ENCODE measurements at regions not wholly inside any gene's neighbourhood (a gene's known extent, or its start where the extent isn't known, plus 50 kb on each side); places are given as distances from the start of the nearest gene placed in this dataset.
A peak's percentile ranks its signal among the peaks of the same experiment; 100 is the strongest.

GRCh38 chr14:29310210-29310609, 543.6 kb downstream of the FOXG1 start:
- no peak for TF ChIP-seq CTCF (IDR thresholded peaks at IDR 0.05; ENCODE audit: control insufficient read depth, insufficient read depth, low read depth, low read length, missing control alignments)
- no peak overlapping the region for H3K4me3 ChIP-seq (ENCODE audit: control insufficient read depth, low read depth, low read length)
- no peak for DNase-seq (ENCODE audit: low read depth)

GRCh38 chr14:29310757-29311156, 544.2 kb downstream of the FOXG1 start:
- DNase-seq (ENCODE audit: low read depth), result peak; percentile 56
- no peak overlapping the region for H3K4me3 ChIP-seq (ENCODE audit: control insufficient read depth, low read depth, low read length)
- no peak for TF ChIP-seq CTCF (IDR thresholded peaks at IDR 0.05; ENCODE audit: control insufficient read depth, insufficient read depth, low read depth, low read length, missing control alignments)

- no peak for DNase-seq (ENCODE audit: low read depth)
- no peak for TF ChIP-seq CTCF (IDR thresholded peaks at IDR 0.05; ENCODE audit: control insufficient read depth, insufficient read depth, low read depth, low read length, missing control alignments)
- H3K4me3 ChIP-seq (ENCODE audit: control insufficient read depth, low read depth, low read length), result no peak overlapping the region
Observed at GRCh38 chr14:29311983-29312382, 545.4 kb downstream of the FOXG1 start.

- no peak for TF ChIP-seq CTCF (IDR thresholded peaks at IDR 0.05; ENCODE audit: control insufficient read depth, insufficient read depth, low read depth, low read length, missing control alignments)
- no peak for DNase-seq (ENCODE audit: low read depth)
- no peak overlapping the region for H3K4me3 ChIP-seq (ENCODE audit: control insufficient read depth, low read depth, low read length)
Observed at GRCh38 chr14:29316936-29317335, 550.3 kb downstream of the FOXG1 start.

GRCh38 chr14:29317423-29317822, 550.8 kb downstream of the FOXG1 start:
- TF ChIP-seq CTCF (IDR thresholded peaks at IDR 0.05; ENCODE audit: control insufficient read depth, insufficient read depth, low read depth, low read length, missing control alignments), result no peak
- DNase-seq (ENCODE audit: low read depth), result no peak
- no peak overlapping the region for H3K4me3 ChIP-seq (ENCODE audit: control insufficient read depth, low read depth, low read length)

GRCh38 chr14:29320286-29320685, 553.7 kb downstream of the FOXG1 start:
- no peak overlapping the region for H3K4me3 ChIP-seq (ENCODE audit: control insufficient read depth, low read depth, low read length)
- TF ChIP-seq CTCF (IDR thresholded peaks at IDR 0.05; ENCODE audit: control insufficient read depth, insufficient read depth, low read depth, low read length, missing control alignments), result no peak
- no peak for DNase-seq (ENCODE audit: low read depth)

GRCh38 chr14:29321646-29322045, 555.1 kb downstream of the FOXG1 start:
- no peak overlapping the region for H3K4me3 ChIP-seq (ENCODE audit: control insufficient read depth, low read depth, low read length)
- DNase-seq (ENCODE audit: low read depth), result peak; percentile 10
- TF ChIP-seq CTCF (IDR thresholded peaks at IDR 0.05; ENCODE audit: control insufficient read depth, insufficient read depth, low read depth, low read length, missing control alignments), result no peak
